Epithelial cell of proximal tubule (primary cell): ENCODE measurements at regions not wholly inside any gene's neighbourhood (a gene's known extent, or its start where the extent isn't known, plus 50 kb on each side); places are given as distances from the start of the nearest gene placed in this dataset.

ENCODE experiments used
- DNase-seq: peaks from one replicate; pipeline ENCODE4 v3.0.0-alpha.2; 2011; ENCODE audit warnings: low read depth
- H3K4me3 ChIP-seq: 2 replicates; pipeline ENCODE4 v1.5.1; 2011; ENCODE audit warnings: low read depth, mild to moderate bottlenecking, low read length
- CTCF ChIP-seq: conservative IDR thresholded peaks from 2 replicates; pipeline ENCODE4 v1.5.1; 2012; ENCODE audit warnings: low read depth, mild to moderate bottlenecking, low read length

DNA sequence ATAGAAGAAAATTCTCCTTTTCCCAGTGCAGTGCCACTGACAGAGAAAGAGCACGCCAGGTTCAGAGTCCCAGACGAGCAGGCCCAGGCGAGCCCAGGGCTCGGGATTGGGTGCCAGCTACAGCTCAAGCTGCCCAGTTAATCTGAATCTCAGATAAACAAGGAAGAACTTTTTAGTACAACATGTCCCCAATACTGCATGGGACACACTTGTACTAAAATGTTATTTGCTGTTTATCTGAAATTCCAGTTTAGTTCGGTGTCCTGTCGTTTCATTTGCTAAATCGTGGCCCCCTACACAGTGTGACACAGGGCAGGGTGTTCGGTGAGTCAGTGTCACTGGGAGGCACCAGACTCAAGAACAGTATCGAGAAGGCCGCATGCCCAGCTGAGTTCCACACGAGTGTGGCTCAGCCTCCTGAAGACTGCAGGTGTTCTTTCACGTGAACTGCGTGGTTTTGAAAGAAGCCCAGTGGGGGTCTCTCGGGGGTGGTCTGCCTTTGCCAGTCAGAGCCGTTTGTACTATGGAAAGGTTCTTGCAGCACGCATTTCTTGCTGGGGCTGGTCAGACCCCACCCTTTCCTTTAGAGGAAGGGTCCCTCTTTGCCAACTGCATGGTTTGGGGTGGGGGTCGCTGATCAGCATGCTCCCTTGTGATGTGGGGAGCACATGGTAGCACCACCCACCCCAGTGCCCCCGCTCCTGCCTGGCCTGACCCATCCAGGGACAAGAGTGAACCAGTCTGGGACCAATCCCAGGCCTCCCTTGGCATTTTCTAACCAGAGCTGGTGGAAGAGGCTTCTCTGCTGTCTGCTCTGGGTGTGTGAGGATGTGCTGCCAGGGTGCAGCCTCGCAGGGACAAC, 115.6 kb upstream of the B3GAT1 start:
- no peak for DNase-seq
- TF ChIP-seq CTCF: no peak

DNA sequence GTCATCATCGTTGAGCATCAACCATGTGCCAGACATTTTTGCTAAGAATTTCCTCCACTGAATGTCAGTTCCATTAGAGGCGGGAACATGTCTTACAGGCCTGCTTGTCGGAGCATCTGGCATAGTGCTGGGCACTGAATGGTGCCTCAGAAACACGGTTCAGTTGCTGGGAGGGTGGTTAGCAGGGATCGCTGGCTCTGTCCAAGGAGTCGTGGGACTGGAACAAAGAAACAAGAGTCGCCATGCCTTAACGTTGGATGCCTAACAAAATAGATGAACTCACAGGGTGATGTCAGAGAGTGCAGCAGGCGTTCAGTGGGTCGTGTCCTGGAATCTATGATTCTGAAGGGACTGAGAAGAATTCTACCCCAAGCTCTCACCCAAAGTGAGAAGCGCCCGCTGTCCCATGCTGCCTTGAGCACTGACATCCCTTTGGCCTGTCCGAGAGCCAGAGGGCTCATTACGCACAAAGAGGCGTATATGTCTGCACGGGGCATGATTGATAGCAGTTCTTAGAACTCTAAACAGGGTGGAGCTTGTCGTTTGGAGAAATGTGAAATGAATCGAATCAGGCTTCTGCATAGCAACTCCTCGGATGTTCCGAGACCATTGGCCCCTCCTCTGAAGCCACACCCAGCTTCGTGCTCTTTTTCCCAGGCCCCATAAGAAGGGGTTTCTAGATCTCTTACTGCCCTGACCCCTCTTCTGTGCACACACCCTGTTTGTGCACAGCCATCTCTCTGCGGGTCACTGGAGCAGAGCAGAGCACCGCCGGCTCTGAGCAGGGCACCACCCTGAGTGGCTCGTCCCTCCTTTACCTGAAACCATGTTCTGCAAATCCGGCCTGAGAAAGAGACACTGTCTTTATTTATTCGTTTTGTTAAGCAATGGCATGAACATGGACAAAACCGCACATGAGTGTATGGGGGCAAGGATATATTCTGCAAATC, 113.1 kb upstream of the B3GAT1 start:
- no peak overlapping the region for H3K4me3 ChIP-seq
- no peak for DNase-seq
- TF ChIP-seq CTCF: no peak

More for the DNA sequence above, 115.6 kb upstream of the B3GAT1 start:
- H3K4me3 ChIP-seq: no peak overlapping the region

DNA sequence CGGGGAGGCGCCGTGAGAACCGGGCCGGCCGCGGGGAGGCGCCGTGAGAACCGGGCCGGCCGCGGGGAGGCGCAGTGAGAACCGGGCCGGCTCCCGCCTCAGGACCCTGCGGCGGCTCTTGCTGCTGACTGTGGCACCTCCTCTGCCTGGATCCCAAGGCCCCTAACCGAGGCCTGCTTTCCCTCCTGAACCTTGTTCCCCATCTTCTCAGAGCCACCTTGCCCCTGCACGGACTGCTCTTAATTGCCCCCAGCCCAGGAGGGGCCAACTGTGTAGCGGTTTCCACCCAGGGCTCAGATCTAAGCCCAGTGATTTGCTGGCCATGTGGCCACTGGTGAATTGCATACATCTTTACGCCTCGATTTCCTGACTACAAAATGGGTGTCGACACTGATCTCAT, 112.2 kb upstream of the B3GAT1 start:
- DNase-seq: no peak
- TF ChIP-seq CTCF: no peak
- no peak overlapping the region for H3K4me3 ChIP-seq

GRCh38 chr11:134522782-134523570, 110.9 kb upstream of the B3GAT1 start:
- no peak for DNase-seq
- no peak overlapping the region for H3K4me3 ChIP-seq
- TF ChIP-seq CTCF: no peak

GRCh38 chr11:134521452-134522289, 109.6 kb upstream of the B3GAT1 start:
- TF ChIP-seq CTCF: no peak
- no peak for DNase-seq
- H3K4me3 ChIP-seq: no peak overlapping the region

DNA sequence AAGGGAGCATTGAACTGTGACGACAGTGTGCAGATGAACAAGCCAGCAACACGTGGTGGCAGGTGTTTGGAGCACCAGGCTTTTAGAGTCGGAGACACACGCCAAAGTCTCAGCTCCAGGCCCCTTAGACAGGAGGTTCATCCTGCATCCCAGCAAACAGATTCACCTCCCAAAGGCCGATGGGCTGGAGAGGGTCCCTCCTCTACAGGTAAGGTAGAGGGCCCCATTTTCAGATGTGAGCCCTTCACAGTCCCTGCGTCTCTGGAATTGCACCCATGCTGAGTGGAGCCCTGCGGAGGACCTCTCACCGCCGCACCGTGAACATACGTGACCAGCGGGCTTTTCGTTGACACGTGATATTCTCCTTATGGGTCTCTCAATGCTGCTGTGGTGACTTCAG, 109.0 kb upstream of the B3GAT1 start:
- TF ChIP-seq CTCF: no peak
- no peak overlapping the region for H3K4me3 ChIP-seq
- DNase-seq: no peak
